Small intestine (tissue), 7 donors: ENCODE measurements at regions not wholly inside any gene's neighbourhood (a gene's known extent, or its start where the extent isn't known, plus 50 kb on each side); places are given as distances from the start of the nearest gene placed in this dataset.
"Not testable (repeated sequence)": the region's sequence is repeated elsewhere in the genome, so short reads cannot be mapped to it uniquely, and the experiment has no call there.

Source experiments
- DNase-seq, 2 donors: peaks; one replicate each; pipeline versions ENCODE4 v3.0.0 to v3.0.0-alpha.2; 2013
- FAIRE-seq: peaks from 2 replicates; lab custom pipeline; 2012; peaks lifted over from hg19 to GRCh38; lab: Jason Lieb, UNC
- H3K27ac ChIP-seq, 3 donors: one replicate each; pipeline ENCODE4 v1.5.1; 2013; ENCODE audit warnings: low read length in 2 of 3, mild to moderate bottlenecking in 2 of 3, control low read depth in 1 of 3, inconsistent platforms in 1 of 3, low read depth in 1 of 3, moderate library complexity in 1 of 3
- H3K27me3 ChIP-seq, 3 donors: one replicate each; pipeline ENCODE4 v1.6.1; 2013; ENCODE audit warnings: low read length in 3 of 3, inconsistent platforms in 1 of 3; ENCODE audit not compliant: control insufficient read depth in 3 of 3, insufficient read depth in 3 of 3
- H3K36me3 ChIP-seq, 3 donors: one replicate each; pipeline ENCODE4 v1.6.1; 2013; ENCODE audit warnings: low read length in 3 of 3, inconsistent platforms in 1 of 3, low read depth in 1 of 3, mild to moderate bottlenecking in 1 of 3, moderate library complexity in 1 of 3; ENCODE audit not compliant: control insufficient read depth in 3 of 3, insufficient read depth in 2 of 3
- H3K4me1 ChIP-seq, 3 donors: one replicate each; pipeline ENCODE4 v1.6.1; 2013; ENCODE audit warnings: low read length in 2 of 3, inconsistent platforms in 1 of 3, low read depth in 1 of 3, mild to moderate bottlenecking in 1 of 3, moderate library complexity in 1 of 3; ENCODE audit not compliant: control insufficient read depth in 3 of 3, insufficient read depth in 2 of 3
- H3K4me3 ChIP-seq, 3 donors: one replicate each; pipeline ENCODE4 v1.5.1; 2013; ENCODE audit warnings: low read length in 3 of 3, control low read depth in 1 of 3, inconsistent platforms in 1 of 3, low read depth in 1 of 3, mild to moderate bottlenecking in 1 of 3, moderate library complexity in 1 of 3
- H3K9me3 ChIP-seq, 2 donors: one replicate each; pipeline ENCODE4 v1.6.1; 2013; ENCODE audit warnings: low read depth in 1 of 2, low read length in 1 of 2; ENCODE audit not compliant: control insufficient read depth in 2 of 2, insufficient read depth in 1 of 2
- WGBS, 3 donors: extraction: QIAGEN DNeasy Blood & Tissue Kit; methylation state at CpG; one replicate each; pipeline ENCODE4 v1.1.7; 2013; 5-methylcytosine and 5-hydroxymethylcytosine counted together
- donor health status: healthy with polysubstance abuse.
- donor health status: control.
- donor health status: control.
- donor health status: Bipolar disorder and iron deficiency.
- donor health status: healthy.

DNA sequence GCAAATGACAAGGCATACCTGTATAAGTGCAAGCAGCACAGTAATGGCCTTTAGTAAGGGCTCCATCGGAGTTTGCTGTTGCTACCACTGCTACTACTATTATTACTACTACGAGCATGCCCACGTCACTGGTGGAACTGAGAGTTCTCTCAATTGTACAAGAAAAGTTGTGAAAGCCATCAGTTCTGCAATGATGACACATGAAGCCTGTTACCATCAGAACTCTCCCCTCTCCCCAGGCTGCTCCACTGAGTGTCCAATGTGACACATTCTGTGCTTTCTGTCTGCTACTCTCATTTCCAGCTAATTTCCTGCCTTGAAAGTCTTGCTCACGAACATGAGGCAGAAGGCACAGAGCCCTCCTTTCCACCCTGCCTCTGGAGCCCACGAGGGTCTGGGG lies 263.2 kb upstream of the MGMT start:
- H3K36me3 ChIP-seq, result no peaks in the 10 kb centered on the region
- peaks cover 0 to 6% (median 0%) of the 10 kb centered on the region in 3 donors for H3K27me3 ChIP-seq
- WGBS, 3 donors, result 63 to 78% (median 76%) methylated on average over 5 of the region's 5 CpGs
- no peaks in the 10 kb centered on the region for H3K4me1 ChIP-seq
- no peak overlapping the region for H3K4me3 ChIP-seq
- no peak overlapping the region for H3K27ac ChIP-seq
- no peaks in the 10 kb centered on the region for H3K9me3 ChIP-seq
- no peak for FAIRE-seq
- no peak for DNase-seq

DNA sequence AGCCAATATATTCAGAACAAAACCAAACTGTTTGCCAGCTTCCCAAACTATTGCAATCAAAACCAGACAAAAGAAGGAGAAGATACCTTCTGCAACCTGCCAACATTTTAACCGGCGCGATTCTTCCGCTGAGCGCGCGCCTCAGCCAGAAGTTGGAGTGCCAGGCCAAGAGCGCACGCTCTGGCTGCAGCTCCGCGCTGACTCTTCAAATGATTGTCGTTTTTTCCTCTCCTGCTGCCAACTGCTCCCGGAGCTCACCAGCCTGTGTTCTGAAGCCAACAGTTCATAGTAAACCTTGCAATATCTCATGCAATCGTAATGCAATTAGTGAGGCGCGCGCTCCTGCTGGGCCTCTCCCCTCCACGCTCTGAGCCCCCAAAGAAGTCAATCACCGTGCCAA lies 259.7 kb upstream of the MGMT start:
- H3K9me3 ChIP-seq, result no peaks in the 10 kb centered on the region
- no peak overlapping the region for H3K4me3 ChIP-seq
- no peak for DNase-seq
- peaks cover 0 to 6% (median 0%) of the 10 kb centered on the region in 3 donors for H3K27me3 ChIP-seq
- 85 to 93% (median 91%) methylated on average over 19 of the region's 19 CpGs for WGBS, 3 donors
- H3K4me1 ChIP-seq, result no peaks in the 10 kb centered on the region
- H3K27ac ChIP-seq, result no peak overlapping the region
- no peak for FAIRE-seq
- H3K36me3 ChIP-seq, result no peaks in the 10 kb centered on the region

GRCh38 chr10:129210876-129211275 lies 256.2 kb upstream of the MGMT start:
- Histone ChIP-seq H3K27ac (no peak overlapping the region), H3K4me1 (no peaks in the 10 kb centered on the region), H3K27me3 (peaks cover 0 to 3% (median 0%) of the 10 kb centered on the region in 3 donors), H3K9me3 (no peaks in the 10 kb centered on the region), H3K4me3 (no peak overlapping the region), H3K36me3 (no peaks in the 10 kb centered on the region)
- FAIRE-seq (no peak), DNase-seq (no peak)
- 70 to 75% (median 75%) methylated on average over 5 of the region's 5 CpGs for WGBS, 3 donors

GRCh38 chr10:129213256-129213655 lies 253.8 kb upstream of the MGMT start:
- no peak for FAIRE-seq
- Histone ChIP-seq H3K4me1 (no peaks in the 10 kb centered on the region), H3K36me3 (no peaks in the 10 kb centered on the region), H3K27me3 (no peaks in the 10 kb centered on the region), H3K27ac (no peak overlapping the region), H3K4me3 (no peak overlapping the region), H3K9me3 (no peaks in the 10 kb centered on the region)
- 67 to 73% (median 70%) methylated on average over 1 of the region's 1 CpG for WGBS, 3 donors
- DNase-seq, result no peak

DNA sequence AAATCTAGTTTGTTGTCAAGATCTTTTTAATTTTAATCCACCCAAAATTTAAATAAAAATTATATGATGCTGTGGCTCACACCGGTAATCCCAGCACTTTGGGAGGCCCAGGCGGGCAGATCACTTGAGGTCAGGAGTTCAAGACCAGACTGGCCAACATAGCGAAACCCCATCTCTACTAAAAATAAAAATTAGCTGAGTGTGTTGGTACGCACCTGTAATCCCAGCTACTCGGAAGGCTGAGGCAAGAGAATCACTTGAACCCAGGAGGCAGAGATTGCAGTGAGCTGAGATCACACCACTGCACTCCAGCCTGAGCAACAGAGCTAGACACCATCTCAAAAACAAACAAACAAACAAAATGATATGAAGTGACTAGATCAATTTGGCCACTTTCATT lies 253.0 kb upstream of the MGMT start:
- not testable (repeated sequence) for H3K27ac ChIP-seq, DNase-seq, H3K4me1 ChIP-seq, H3K4me3 ChIP-seq, H3K27me3 ChIP-seq, H3K36me3 ChIP-seq, H3K9me3 ChIP-seq, FAIRE-seq
- WGBS, 3 donors, result 87 to 90% (median 87%) methylated on average over 5 of the region's 5 CpGs

GRCh38 chr10:129219364-129219763 lies 247.7 kb upstream of the MGMT start:
- FAIRE-seq, result no peak
- Histone ChIP-seq H3K4me3 (no peak overlapping the region), H3K4me1 (no peaks in the 10 kb centered on the region), H3K27ac (no peak overlapping the region), H3K9me3 (no peaks in the 10 kb centered on the region), H3K36me3 (no peaks in the 10 kb centered on the region), H3K27me3 (no peaks in the 10 kb centered on the region)
- WGBS, 3 donors, result 70 to 81% (median 81%) methylated on average over 5 of the region's 5 CpGs
- no peak for DNase-seq

DNA sequence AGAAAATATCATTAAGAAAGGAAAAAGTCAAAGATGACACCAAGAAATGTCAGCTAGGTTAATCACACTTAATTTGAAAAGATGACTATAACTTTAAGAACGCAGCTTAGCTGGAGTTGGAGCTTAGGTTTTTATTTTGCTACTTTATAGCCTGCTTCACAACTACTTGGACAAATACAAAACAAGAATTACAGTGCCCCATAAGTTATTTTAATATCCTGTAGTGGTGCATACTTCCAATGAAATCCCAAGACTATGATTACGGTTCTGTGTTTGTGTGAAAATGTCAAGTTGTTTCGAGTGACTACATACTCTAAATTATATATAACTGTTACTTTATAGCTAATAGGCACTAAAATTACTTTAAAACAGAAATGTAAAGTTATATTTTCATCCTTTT lies 244.6 kb upstream of the MGMT start:
- no peaks in the 10 kb centered on the region for H3K36me3 ChIP-seq
- no peak overlapping the region for H3K4me3 ChIP-seq
- no peak overlapping the region for H3K27ac ChIP-seq
- H3K9me3 ChIP-seq, result no peaks in the 10 kb centered on the region
- no peak for FAIRE-seq
- 77 to 86% (median 80%) methylated on average over 3 of the region's 3 CpGs for WGBS, 3 donors
- no peaks in the 10 kb centered on the region for H3K27me3 ChIP-seq
- DNase-seq, result no peak
- no peaks in the 10 kb centered on the region for H3K4me1 ChIP-seq

- DNase-seq (no peak), FAIRE-seq (no peak)
- Histone ChIP-seq H3K9me3 (no peaks in the 10 kb centered on the region), H3K27ac (no peak overlapping the region), H3K27me3 (no peaks in the 10 kb centered on the region), H3K4me3 (no peak overlapping the region), H3K36me3 (no peaks in the 10 kb centered on the region), H3K4me1 (no peaks in the 10 kb centered on the region)
- 72 to 84% (median 72%) methylated on average over 6 of the region's 6 CpGs for WGBS, 3 donors
Observed at GRCh38 chr10:129223363-129223762, 243.7 kb upstream of the MGMT start.

DNA sequence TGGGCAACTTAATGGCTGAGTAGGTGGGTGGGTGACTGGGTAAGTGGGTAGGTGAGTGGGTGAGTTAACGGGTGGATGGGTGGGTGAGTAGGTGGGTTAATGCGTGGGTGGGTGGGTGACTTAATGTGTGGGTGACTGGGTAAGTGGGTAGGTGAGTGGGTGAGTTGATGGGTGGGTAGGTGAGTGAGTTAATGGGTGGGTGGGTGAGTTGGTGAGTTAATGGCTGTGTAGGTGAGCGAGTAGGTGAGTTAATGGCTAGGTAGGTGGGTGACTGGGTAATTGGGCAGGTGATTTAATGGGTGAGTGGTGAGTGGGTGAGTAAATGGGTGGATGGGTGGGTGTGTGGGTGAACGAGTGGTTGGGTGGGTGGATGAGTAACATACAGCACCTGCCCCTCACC lies 243.0 kb upstream of the MGMT start:
- 78 to 85% (median 78%) methylated on average over 4 of the region's 4 CpGs for WGBS, 3 donors
- Histone ChIP-seq H3K9me3 (no peaks in the 10 kb centered on the region), H3K4me1 (no peaks in the 10 kb centered on the region), H3K27ac (no peak overlapping the region), H3K4me3 (no peak overlapping the region), H3K27me3 (no peaks in the 10 kb centered on the region), H3K36me3 (no peaks in the 10 kb centered on the region)
- FAIRE-seq (no peak), DNase-seq (no peak)
